HepG2 (cell line): ENCODE measurements at regions not wholly inside any gene's neighbourhood (a gene's known extent, or its start where the extent isn't known, plus 50 kb on each side); places are given as distances from the start of the nearest gene placed in this dataset.

Experiments
- ATAC-seq: fragments of 200-7000 bp; cut with Tn5 transposase; 3 replicates; pipeline ENCODE4 v1.9.1; 2020; ENCODE audit warnings: mild to moderate bottlenecking, moderate library complexity
- BruUV-seq: library from RNA; stranded (reverse); fragments of 400-500 nt; replicated peaks from 2 replicates; lab custom pipeline; 2021; lab: Mats Ljungman, UMichigan
- CTCF ChIA-PET: fragments of 300-600 bp; formaldehyde crosslinking; extraction: SDS; loops from one replicate; lab custom pipeline; 2021; ENCODE audit warnings: low total read pairs, inconsistent platforms, low intra/inter-chr PET ratio; lab: Yijun Ruan, JAX
- POLR2A ChIA-PET: fragments of 350-600 bp; sonication (Branson Sonifier 250); formaldehyde crosslinking; loops from one replicate; lab custom pipeline; 2020; ENCODE audit warnings: antibody characterized with exemption, inconsistent platforms; lab: Yijun Ruan, JAX
- DNase-seq: peaks from one replicate; pipeline ENCODE4 v3.0.0-alpha.2; 2015; ENCODE audit warnings: low spot score
- FAIRE-seq: peaks from 3 replicates; lab custom pipeline; 2011; peaks lifted over from hg19 to GRCh38; lab: Jason Lieb, UNC
- H2AFZ ChIP-seq: one replicate; pipeline ENCODE4 v1.6.1; 2011; ENCODE audit warnings: low read length, inconsistent platforms
- H3K27ac ChIP-seq: fragments of 300-600 bp; 3 replicates; pipeline ENCODE4 v1.8.0; 2011; ENCODE audit warnings: mixed run types, mild to moderate bottlenecking, mixed read lengths, low read length, inconsistent platforms; ENCODE audit not compliant: insufficient read depth; ENCODE audit errors: extremely low read length
- H3K27me3 ChIP-seq, 2 experiments: fragments of 200-600 bp in 1 of 2; 2 replicates in 1 of 2; 3 replicates in 1 of 2; pipeline versions ENCODE4 v1.6.0 to v1.8.0; 2011; ENCODE audit warnings: low read length in 2 of 2, mild to moderate bottlenecking in 2 of 2, moderate library complexity in 2 of 2, inconsistent platforms in 1 of 2; ENCODE audit not compliant: insufficient read depth in 2 of 2, control insufficient read depth in 1 of 2
- H3K36me3 ChIP-seq, 2 experiments: fragments of 200-600 bp in 1 of 2; replicated peaks in 1 of 2; 2 replicates in 1 of 2; 3 replicates in 1 of 2; pipeline versions ENCODE4 v1.5.1 to v1.8.0; 2011; ENCODE audit warnings: low read length in 2 of 2, inconsistent platforms in 1 of 2; ENCODE audit not compliant: insufficient read depth in 2 of 2, control insufficient read depth in 1 of 2
- H3K4me1 ChIP-seq: 2 replicates; pipeline ENCODE4 v1.5.1; 2012; ENCODE audit warnings: low read length, inconsistent platforms; ENCODE audit not compliant: insufficient read depth
- H3K4me2 ChIP-seq: 2 replicates; pipeline ENCODE4 v1.6.0; 2011; ENCODE audit warnings: low read depth, low read length, inconsistent platforms
- H3K4me3 ChIP-seq, 3 experiments: fragments of 200-600 bp in 1 of 3; sonication (generic), shearing (Covaris generic) in 1 of 3; replicated peaks in 1 of 3; 2 replicates each; pipeline ENCODE4 v1.5.1; 2011 to 2016; ENCODE audit warnings: low read length in 3 of 3, inconsistent platforms in 2 of 3, low read depth in 2 of 3, mild to moderate bottlenecking in 2 of 3, control low read depth in 1 of 3, mixed read lengths in 1 of 3; ENCODE audit not compliant: insufficient read depth in 1 of 3
- H3K79me2 ChIP-seq: one replicate; pipeline ENCODE4 v1.6.1; 2011; ENCODE audit warnings: low read length, inconsistent platforms; ENCODE audit not compliant: insufficient read depth
- H3K9ac ChIP-seq: 2 replicates; pipeline ENCODE4 v1.6.0; 2011; ENCODE audit warnings: mild to moderate bottlenecking, low read depth, low read length, inconsistent platforms; ENCODE audit not compliant: insufficient read depth
- H3K9me3 ChIP-seq: 2 replicates; pipeline ENCODE4 v1.5.1; 2012; ENCODE audit warnings: mild to moderate bottlenecking, low read length
- H4K20me1 ChIP-seq: 2 replicates; pipeline ENCODE4 v1.6.0; 2011; ENCODE audit warnings: inconsistent platforms, mild to moderate bottlenecking, low read length, moderate library complexity; ENCODE audit not compliant: insufficient read depth
- DR1 ChIP-seq: sonication (generic); formaldehyde crosslinking; IDR thresholded peaks from 2 replicates; pipeline ENCODE4 v1.8.0; 2021; ENCODE audit warnings: mild to moderate bottlenecking, missing genetic modification reagents, inconsistent platforms
- EZH2 ChIP-seq: conservative IDR thresholded peaks from 2 replicates; pipeline ENCODE4 v1.6.1; 2012; ENCODE audit warnings: mild to moderate bottlenecking, low read depth, low read length, moderate library complexity
- FOXA3 ChIP-seq: IDR thresholded peaks from 2 replicates; pipeline ENCODE4 v1.6.1; 2016; ENCODE audit warnings: missing genetic modification reagents, missing compliant biosample characterization
- FOXJ3 ChIP-seq: sonication (generic); formaldehyde crosslinking; IDR thresholded peaks from 2 replicates; pipeline ENCODE4 v1.4.0; 2020; ENCODE audit warnings: missing genetic modification reagents, mild to moderate bottlenecking, borderline replicate concordance
- KDM2A ChIP-seq: sonication (generic); formaldehyde crosslinking; IDR thresholded peaks from 2 replicates; pipeline ENCODE4 v1.4.0; 2020; ENCODE audit warnings: low read depth, missing genetic modification reagents, borderline replicate concordance
- ZNF816 ChIP-seq: sonication (generic); formaldehyde crosslinking; IDR thresholded peaks from 2 replicates; pipeline ENCODE4 v1.8.0; 2022; ENCODE audit warnings: missing genetic modification reagents, mild to moderate bottlenecking, borderline replicate concordance
- WGBS: methylation state at CpG from one replicate; pipeline ENCODE4 v1.1.6; 2017; ENCODE audit warnings: low lambda C conversion rate; 5-methylcytosine and 5-hydroxymethylcytosine counted together
- in situ Hi-C: cut with HindIII; loops from 2 replicates; pipeline ENCODE4 v1.10.0; 2017; ENCODE audit warnings: low pct_unique_long_range_greater_than_20kb; ENCODE audit not compliant: extremely low pct_ligation_motif_present
- intact Hi-C: fragments of 100-400 bp; cut with micrococcal nuclease; formaldehyde crosslinking; loops from one replicate; pipeline ENCODE4 v1.10.0; 2022; ENCODE audit not compliant: unreplicated experiment
- TF ChIP-seq, protein P1 (sequence below): sonication (generic); formaldehyde crosslinking; IDR thresholded peaks from 2 replicates; pipeline ENCODE4 v1.4.0; 2020; ENCODE audit warnings: missing genetic modification reagents
- TF ChIP-seq, protein P2 (sequence below): sonication (generic); formaldehyde crosslinking; conservative IDR thresholded peaks from 2 replicates; pipeline ENCODE4 v1.4.0; 2020; ENCODE audit warnings: missing genetic modification reagents

DNA sequence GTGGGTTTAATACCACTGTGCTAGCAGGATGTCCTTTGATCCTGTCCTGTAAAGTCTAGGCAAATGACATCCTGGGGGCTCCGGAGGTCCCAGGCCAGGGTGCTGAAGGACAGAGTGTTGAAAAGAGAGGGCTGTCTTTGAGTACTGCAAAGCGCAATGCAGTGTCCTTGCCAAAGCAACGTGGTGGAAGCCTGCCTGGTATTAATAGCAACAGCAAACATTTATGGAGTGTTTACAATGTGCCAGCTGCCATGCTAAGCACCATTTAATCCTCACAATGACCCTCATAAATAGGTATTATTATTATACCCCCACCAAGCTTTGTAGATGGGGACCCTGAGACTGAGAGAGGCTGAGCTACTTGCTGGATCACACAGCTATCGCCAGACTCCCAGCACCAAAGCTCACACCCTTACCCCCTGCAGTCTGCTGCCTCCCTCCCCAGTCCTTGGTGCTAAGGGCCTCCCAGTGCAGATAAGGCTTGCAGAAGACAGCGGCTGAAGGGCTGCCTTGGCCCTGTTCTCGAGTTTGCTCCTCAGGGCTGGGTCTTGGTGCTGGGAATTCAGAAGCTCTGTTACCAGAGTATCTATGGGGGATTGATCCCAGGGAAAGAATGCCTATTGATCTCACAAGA is 427.7 kb downstream of the FUT8 start:
- H3K4me3 ChIP-seq, result no peak overlapping the region
- ATAC-seq, result no peak
- no peak overlapping the region for H2AFZ ChIP-seq
- in situ Hi-C loops (no loop called here), intact Hi-C loops (no loop called here)
- H3K79me2 ChIP-seq, result no peaks in the 10 kb centered on the region
- FAIRE-seq, result no peak
- H4K20me1 ChIP-seq, result no peaks in the 10 kb centered on the region
- no TSS peak for BruUV-seq
- POLR2A ChIA-PET, result no interaction called here
- H3K4me2 ChIP-seq, result no peak overlapping the region
- peaks cover 0 to 20% of the 10 kb centered on the region in 2 experiments; a peak in 3 of 5 replicates for H3K27me3 ChIP-seq
- CTCF ChIA-PET, result no interaction called here
- TF ChIP-seq DR1 (CRISPR knock-in tag), result no peak
- TF ChIP-seq, protein P1, sequence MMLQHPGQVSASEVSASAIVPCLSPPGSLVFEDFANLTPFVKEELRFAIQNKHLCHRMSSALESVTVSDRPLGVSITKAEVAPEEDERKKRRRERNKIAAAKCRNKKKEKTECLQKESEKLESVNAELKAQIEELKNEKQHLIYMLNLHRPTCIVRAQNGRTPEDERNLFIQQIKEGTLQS (CRISPR knock-in tag), result no peak
- no peak for TF ChIP-seq KDM2A (CRISPR knock-in tag)
- TF ChIP-seq, protein P2, sequence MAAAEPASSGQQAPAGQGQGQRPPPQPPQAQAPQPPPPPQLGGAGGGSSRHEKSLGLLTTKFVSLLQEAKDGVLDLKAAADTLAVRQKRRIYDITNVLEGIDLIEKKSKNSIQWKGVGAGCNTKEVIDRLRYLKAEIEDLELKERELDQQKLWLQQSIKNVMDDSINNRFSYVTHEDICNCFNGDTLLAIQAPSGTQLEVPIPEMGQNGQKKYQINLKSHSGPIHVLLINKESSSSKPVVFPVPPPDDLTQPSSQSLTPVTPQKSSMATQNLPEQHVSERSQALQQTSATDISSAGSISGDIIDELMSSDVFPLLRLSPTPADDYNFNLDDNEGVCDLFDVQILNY (CRISPR knock-in tag), result no peak
- no peak for TF ChIP-seq FOXA3 (CRISPR knock-in tag)
- no peak for TF ChIP-seq FOXJ3 (CRISPR knock-in tag)
- TF ChIP-seq ZNF816 (CRISPR knock-in tag), result no peak
- no peaks in the 10 kb centered on the region for H3K36me3 ChIP-seq
- H3K27ac ChIP-seq, result no peak overlapping the region
- WGBS, result 25% methylated on average over 5 of the region's 6 CpGs
- no peaks in the 10 kb centered on the region for H3K4me1 ChIP-seq
- no peak overlapping the region for H3K9ac ChIP-seq
- H3K9me3 ChIP-seq, result no peaks in the 10 kb centered on the region
- no peak for DNase-seq

DNA sequence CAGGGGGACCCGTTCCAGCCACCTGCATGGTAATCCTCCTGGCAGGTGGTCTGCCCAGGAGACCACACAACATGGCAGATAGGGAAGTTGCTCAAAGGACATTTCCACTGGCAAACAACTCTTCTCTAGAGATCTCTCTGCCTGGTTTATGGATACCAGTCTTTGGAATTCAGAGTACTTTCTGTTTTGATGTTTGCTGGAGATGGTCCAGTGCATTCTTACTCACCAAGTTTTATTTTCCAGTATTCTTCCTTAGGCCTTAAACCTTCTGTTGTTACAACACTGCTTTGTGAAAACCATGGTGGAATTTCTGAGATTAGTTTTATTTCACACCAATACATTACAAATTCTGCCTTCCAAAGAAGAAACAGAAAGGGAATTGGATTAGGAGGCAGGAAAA is 428.3 kb downstream of the FUT8 start:
- H3K79me2 ChIP-seq, result no peaks in the 10 kb centered on the region
- no peak overlapping the region for H3K27ac ChIP-seq
- H3K9ac ChIP-seq, result no peak overlapping the region
- ATAC-seq, result no peak
- TF ChIP-seq EZH2, result no peak
- TF ChIP-seq, all 625 proteins: peak for 0
- H4K20me1 ChIP-seq, result no peaks in the 10 kb centered on the region
- no peaks in the 10 kb centered on the region for H3K4me1 ChIP-seq
- H2AFZ ChIP-seq, result no peak overlapping the region
- DNase-seq (no peak), FAIRE-seq (no peak)
- intact Hi-C loops, result no loop called here
- H3K4me2 ChIP-seq, result no peak overlapping the region
- BruUV-seq, result no TSS peak
- no peaks in the 10 kb centered on the region for H3K9me3 ChIP-seq
- no peaks in the 10 kb centered on the region for H3K36me3 ChIP-seq
- ChIA-PET POLR2A (no interaction called here), CTCF (no interaction called here)
- peaks cover 0 to 20% of the 10 kb centered on the region in 2 experiments; a peak in 3 of 5 replicates for H3K27me3 ChIP-seq
- in situ Hi-C loops, result no loop called here
- no CpG with 5 or more reads among the region's 1 CpG for WGBS
- no peak overlapping the region for H3K4me3 ChIP-seq
